Stomach (tissue), 8 donors: ENCODE measurements at regions not wholly inside any gene's neighbourhood (a gene's known extent, or its start where the extent isn't known, plus 50 kb on each side); places are given as distances from the start of the nearest gene placed in this dataset.
A peak's percentile ranks its signal among the peaks of the same experiment; 100 is the strongest.

Source experiments
- DNase-seq, 2 donors: peaks; one replicate each; pipeline versions ENCODE4 v3.0.0 to v3.0.0-alpha.2; 2013 to 2019
- H3K27ac ChIP-seq, 5 donors: fragments of 200-600 bp in 4 of 5; sonication (generic) in 4 of 5; one replicate each; pipeline ENCODE4 v1.5.1; 2013 to 2019; ENCODE audit warnings: mild to moderate bottlenecking in 1 of 5, moderate library complexity in 1 of 5
- H3K27me3 ChIP-seq, 3 donors: fragments of 200-600 bp; sonication (generic); one replicate each; pipeline ENCODE4 v1.5.1; 2017 to 2019; ENCODE audit warnings: mixed run types in 1 of 3
- H3K36me3 ChIP-seq, 4 donors: fragments of 200-600 bp; sonication (generic); 1 replicate in 3 of 4; 2 replicates in 1 of 4; pipeline ENCODE4 v1.5.1; 2016 to 2019
- H3K4me1 ChIP-seq, 4 donors: fragments of 200-600 bp; sonication (generic); one replicate each; pipeline ENCODE4 v1.5.1; 2016 to 2019
- H3K4me3 ChIP-seq, 4 donors: fragments of 200-600 bp; sonication (generic) in 3 of 4; one replicate each; pipeline ENCODE4 v1.5.1; 2016 to 2019; ENCODE audit warnings: mild to moderate bottlenecking in 1 of 4
- H3K9me3 ChIP-seq, 4 donors: fragments of 200-600 bp; sonication (generic); one replicate each; pipeline ENCODE4 v1.5.1; 2016 to 2019
- EP300 ChIP-seq: sonication (generic); formaldehyde crosslinking; IDR thresholded peaks from one replicate; pipeline ENCODE4 v1.6.1; 2017; ENCODE audit warnings: antibody characterized with exemption
- POLR2A ChIP-seq, 4 donors: fragments of 450-650 bp; IDR thresholded peaks; one replicate each; pipeline ENCODE4 v1.6.1; 2016; ENCODE audit warnings: antibody characterized with exemption in 4 of 4, control low read depth in 2 of 4, mild to moderate bottlenecking in 1 of 4, moderate library complexity in 1 of 4
- POLR2AphosphoS5 ChIP-seq, 3 donors: sonication (generic); formaldehyde crosslinking; IDR thresholded peaks; one replicate each; pipeline ENCODE4 v1.6.1; 2016; ENCODE audit warnings: antibody characterized with exemption in 3 of 3
- WGBS, 5 donors: extraction: QIAGEN DNeasy Blood & Tissue Kit in 3 of 5; methylation state at CpG; one replicate each; pipeline versions ENCODE4 v1.1.5 to v1.1.7; 2013 to 2018; 5-methylcytosine and 5-hydroxymethylcytosine counted together
- intact Hi-C: fragments of 100-400 bp; cut with DNase I; formaldehyde crosslinking; loops from one replicate; pipeline ENCODE4 v1.15.1; 2023; ENCODE audit warnings: low total_unique reads
- TF ChIP-seq, protein P1 (sequence below), 7 experiments: fragments of 450-650 bp in 4 of 7; fragments of 200-600 bp in 3 of 7; sonication (generic) in 3 of 7; IDR thresholded peaks; one replicate each; pipeline ENCODE4 v1.5.1; 2016 to 2019; ENCODE audit warnings: antibody characterized with exemption in 7 of 7, control low read depth in 2 of 7, mild to moderate bottlenecking in 1 of 7
- donor health status: healthy with polysubstance abuse.
- donor health status: Bipolar disorder and iron deficiency.
- donor health status: healthy.

DNA sequence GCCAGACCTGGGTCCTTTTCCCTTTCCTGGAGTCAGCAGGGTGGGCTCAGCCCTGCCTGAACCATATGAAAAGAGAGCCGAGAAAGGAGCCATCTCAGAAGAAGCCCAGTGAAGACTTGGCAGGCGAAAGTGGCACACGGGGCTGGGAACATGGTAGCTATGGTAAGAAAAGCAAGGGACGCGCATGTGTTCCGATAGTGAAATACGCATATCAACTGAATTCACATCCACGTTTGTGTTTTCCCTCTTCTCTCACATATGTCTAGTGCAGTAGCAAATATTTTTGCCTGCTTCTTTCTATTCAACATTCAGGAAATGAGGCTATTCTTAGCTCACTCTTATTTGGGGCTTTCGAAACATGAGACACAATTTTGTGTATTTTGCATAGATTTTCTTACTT, 54.1 kb upstream of the PEG3 start:
- Histone ChIP-seq H3K27ac (no peak overlapping the region), H3K27me3 (no peaks in the 10 kb centered on the region), H3K4me1 (no peaks in the 10 kb centered on the region), H3K4me3 (no peak overlapping the region), H3K9me3 (peaks cover 0 to 74% (median 32%) of the 10 kb centered on the region in 4 donors), H3K36me3 (no peaks in the 10 kb centered on the region)
- 81 to 91% (median 86%) methylated on average over 9 of the region's 9 CpGs for WGBS, 5 donors
- TF ChIP-seq EP300 (no peak), POLR2A (IDR thresholded peaks at IDR 0.05) (no peak), POLR2AphosphoS5 (IDR thresholded peaks at IDR 0.05) (no peak)
- TF ChIP-seq, protein P1, sequence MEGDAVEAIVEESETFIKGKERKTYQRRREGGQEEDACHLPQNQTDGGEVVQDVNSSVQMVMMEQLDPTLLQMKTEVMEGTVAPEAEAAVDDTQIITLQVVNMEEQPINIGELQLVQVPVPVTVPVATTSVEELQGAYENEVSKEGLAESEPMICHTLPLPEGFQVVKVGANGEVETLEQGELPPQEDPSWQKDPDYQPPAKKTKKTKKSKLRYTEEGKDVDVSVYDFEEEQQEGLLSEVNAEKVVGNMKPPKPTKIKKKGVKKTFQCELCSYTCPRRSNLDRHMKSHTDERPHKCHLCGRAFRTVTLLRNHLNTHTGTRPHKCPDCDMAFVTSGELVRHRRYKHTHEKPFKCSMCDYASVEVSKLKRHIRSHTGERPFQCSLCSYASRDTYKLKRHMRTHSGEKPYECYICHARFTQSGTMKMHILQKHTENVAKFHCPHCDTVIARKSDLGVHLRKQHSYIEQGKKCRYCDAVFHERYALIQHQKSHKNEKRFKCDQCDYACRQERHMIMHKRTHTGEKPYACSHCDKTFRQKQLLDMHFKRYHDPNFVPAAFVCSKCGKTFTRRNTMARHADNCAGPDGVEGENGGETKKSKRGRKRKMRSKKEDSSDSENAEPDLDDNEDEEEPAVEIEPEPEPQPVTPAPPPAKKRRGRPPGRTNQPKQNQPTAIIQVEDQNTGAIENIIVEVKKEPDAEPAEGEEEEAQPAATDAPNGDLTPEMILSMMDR (IDR thresholded peaks at IDR 0.05): no peak
- intact Hi-C loops: no loop called here
- no peak for DNase-seq

DNA sequence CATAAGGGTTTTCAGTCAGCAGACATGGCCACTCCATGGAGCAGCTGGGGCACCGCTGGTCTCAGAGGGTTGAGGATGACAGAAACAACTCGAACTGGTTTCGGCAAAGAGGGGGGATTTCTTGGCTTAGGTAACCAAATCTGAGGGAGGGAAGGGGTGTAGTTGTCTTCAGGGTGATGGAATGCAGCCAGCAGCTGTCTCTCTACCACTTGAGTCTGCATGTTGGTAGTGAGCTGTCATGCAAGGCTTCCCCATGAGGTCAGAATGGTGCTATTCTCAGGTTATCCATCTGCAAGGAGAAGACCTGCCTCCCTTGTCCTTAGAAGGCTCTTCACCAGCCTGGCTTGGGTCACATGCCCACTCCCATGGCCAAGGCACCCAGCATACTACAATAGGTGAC, 55.6 kb upstream of the PEG3 start:
- H3K4me3 ChIP-seq: no peak overlapping the region
- 78 to 92% (median 90%) methylated on average over 3 of the region's 3 CpGs for WGBS, 5 donors
- intact Hi-C loops: no loop called here
- DNase-seq: no peak
- no peak for TF ChIP-seq EP300
- TF ChIP-seq, protein P1 (IDR thresholded peaks at IDR 0.05): no peak
- no peak for TF ChIP-seq POLR2AphosphoS5 (IDR thresholded peaks at IDR 0.05)
- no peak for TF ChIP-seq POLR2A (IDR thresholded peaks at IDR 0.05)
- peaks cover 0 to 74% (median 29%) of the 10 kb centered on the region in 4 donors for H3K9me3 ChIP-seq
- no peaks in the 10 kb centered on the region for H3K4me1 ChIP-seq
- no peak overlapping the region for H3K27ac ChIP-seq
- H3K36me3 ChIP-seq: no peaks in the 10 kb centered on the region
- no peaks in the 10 kb centered on the region for H3K27me3 ChIP-seq

DNA sequence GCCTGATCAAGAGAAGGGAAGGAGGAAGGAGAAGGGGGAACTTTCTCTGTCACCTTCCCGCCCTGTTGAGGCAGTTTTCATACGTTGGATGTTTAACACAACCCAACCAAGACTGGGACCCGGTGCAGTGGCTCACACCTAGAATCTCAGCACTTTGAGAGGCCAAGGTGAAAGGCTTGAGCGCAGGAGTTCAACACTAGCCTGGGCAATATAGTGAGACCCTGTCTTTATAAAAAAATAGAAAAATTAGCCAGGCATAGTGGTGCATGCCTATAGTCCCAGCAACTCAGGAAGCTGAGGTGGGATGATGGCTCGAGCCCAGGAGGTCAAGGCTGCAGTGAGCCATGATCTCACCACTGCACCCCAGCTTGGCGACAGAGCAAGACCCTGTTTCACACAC, 59.4 kb upstream of the PEG3 start:
- Histone ChIP-seq H3K4me3 (no peak overlapping the region), H3K9me3 (peaks cover 0 to 63% (median 20%) of the 10 kb centered on the region in 4 donors), H3K4me1 (no peaks in the 10 kb centered on the region), H3K27ac (no peak overlapping the region), H3K36me3 (no peaks in the 10 kb centered on the region), H3K27me3 (no peaks in the 10 kb centered on the region)
- 82 to 88% (median 84%) methylated on average over 6 of the region's 6 CpGs for WGBS, 5 donors
- intact Hi-C loops: no loop called here
- DNase-seq: no peak
- TF ChIP-seq EP300 (no peak), POLR2A (IDR thresholded peaks at IDR 0.05) (no peak), POLR2AphosphoS5 (IDR thresholded peaks at IDR 0.05) (no peak)
- TF ChIP-seq, protein P1 (IDR thresholded peaks at IDR 0.05): no peak

DNA sequence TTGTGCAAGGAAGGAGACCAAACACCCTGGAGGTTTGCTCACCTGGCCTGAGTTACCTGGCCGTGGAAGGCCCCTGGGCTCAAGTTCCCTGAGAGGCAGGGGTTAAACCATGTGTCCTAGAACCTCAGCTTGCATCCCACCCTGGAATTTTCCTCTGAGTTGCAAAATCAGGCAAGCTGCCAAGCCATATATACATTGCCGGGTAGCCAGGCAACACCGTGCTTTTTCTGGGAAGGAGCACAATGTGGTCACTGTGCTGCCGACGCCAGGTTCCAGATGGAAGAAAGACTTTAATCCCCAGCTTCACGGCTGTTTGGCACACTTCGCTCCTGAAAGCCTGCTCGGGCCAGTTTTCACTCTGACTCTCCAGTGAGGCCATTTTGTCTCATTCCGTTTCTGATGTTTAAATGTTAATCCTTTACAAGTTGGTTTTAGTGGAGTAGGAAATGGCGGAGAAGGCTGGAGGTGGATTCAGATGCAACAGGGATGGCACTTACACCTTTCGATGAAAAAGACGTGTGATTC, 60.1 kb upstream of the PEG3 start:
- 47 to 62% (median 56%) methylated on average over 11 to 12 of the region's 12 CpGs for WGBS, 5 donors
- H3K4me3 ChIP-seq: no peak overlapping the region

More for the DNA sequence above, 60.1 kb upstream of the PEG3 start:
- H3K4me1 ChIP-seq: no peaks in the 10 kb centered on the region
- DNase-seq: peak in 1 of 2 donors; percentile 92
- TF ChIP-seq POLR2AphosphoS5 (IDR thresholded peaks at IDR 0.05) (no peak), EP300 (no peak), POLR2A (IDR thresholded peaks at IDR 0.05) (no peak)
- TF ChIP-seq, protein P1 (IDR thresholded peaks at IDR 0.05): no peak
- no peak overlapping the region for H3K27ac ChIP-seq
- H3K9me3 ChIP-seq: peaks cover 0 to 63% (median 23%) of the 10 kb centered on the region in 4 donors
- no peaks in the 10 kb centered on the region for H3K36me3 ChIP-seq
- no peaks in the 10 kb centered on the region for H3K27me3 ChIP-seq
- intact Hi-C loops: no loop called here
